SKM-1 treated with dmso at 0.1 percent for 144 hours (cell line): ENCODE measurements at regions not wholly inside any gene's neighbourhood (a gene's known extent, or its start where the extent isn't known, plus 50 kb on each side); places are given as distances from the start of the nearest gene placed in this dataset.

ENCODE experiments used
- DNase-seq: peaks from one replicate; lab custom pipeline; 2025; ENCODE audit not compliant: unreplicated experiment; lab: John Stamatoyannopoulos, UW

DNA sequence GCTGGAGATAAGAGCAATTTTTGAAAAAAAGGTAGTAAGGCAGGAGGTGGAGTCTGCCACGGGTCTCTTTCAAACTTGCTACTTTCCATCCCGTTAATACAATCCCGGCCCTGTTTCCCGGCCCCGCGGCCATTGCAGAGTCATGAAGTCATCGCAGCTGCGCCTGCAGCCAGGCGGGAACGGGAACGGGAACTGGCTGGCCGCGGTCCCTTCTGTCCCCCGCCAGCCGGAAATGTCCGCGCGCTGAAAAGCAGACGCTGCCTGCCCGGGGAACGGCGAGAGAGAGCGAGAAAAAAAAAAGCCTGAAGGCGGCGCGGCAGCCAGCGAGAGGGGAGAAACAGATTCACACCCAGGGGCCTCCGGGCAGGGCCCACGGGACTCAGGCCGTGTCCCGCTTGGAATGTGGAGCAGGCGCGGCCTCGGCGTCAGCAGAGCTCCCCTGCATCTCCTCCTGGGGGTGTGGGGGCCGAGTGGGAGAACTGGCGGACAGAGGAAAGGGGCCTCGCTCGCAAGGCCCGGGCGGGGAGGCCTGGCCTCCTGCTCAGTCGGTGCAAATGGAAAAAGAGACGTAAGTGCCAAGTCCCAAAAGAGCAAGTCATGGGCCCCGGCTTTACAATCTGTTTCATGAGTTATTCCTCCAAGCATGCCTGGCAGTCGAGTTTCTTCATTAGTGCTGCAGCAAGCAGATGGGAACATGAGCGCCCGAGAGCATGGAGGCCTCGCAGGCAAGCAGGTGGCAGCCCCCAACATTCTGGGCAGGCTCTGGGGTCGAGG, 201.2 kb upstream of the GAS1 start:
- DNase-seq: no peak

- DNase-seq: no peak
These were observed 202.5 kb upstream of the GAS1 start for GRCh38 chr9:87149799-87150198.

GRCh38 chr9:87152256-87152655, 204.9 kb upstream of the GAS1 start:
- DNase-seq: no peak

DNA sequence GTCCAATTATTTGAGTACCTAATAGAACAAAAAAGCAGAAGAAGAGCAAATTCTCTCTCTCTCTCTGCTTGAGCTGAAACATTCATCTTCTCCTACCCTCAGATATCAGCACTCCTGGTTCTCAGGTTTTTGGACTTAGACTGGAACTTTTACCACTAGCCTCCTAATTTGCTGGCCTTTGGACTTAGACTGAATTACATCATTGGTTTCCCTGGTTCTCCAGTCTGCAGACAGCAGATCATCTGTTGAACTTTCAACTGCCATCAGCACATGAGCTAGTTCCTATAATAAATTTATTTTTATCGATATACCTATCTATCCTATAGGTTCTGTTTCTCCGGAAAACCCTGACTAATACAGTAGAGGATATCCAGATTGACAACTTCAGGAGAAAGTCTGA, 208.9 kb upstream of the GAS1 start:
- DNase-seq: no peak

- DNase-seq: no peak
These were observed 210.2 kb upstream of the GAS1 start for GRCh38 chr9:87157366-87158031.

DNA sequence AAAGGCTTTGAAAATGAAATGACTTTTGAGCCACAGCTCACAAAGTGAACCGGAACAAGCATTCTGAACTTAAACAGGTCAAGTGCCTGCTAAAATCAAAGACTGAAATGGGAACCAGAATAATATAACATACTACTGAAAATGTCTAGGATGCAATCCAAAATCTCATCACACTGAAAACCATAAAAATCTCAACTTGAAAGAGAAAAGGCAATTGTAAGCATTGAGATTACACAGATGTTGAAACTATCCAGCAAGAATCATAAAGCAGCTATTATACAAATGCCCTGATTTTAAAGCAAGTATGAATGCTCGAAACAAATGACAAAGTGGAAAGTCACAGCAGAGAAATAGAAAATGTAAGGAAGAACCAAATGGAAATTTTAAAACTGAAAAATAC, 211.5 kb upstream of the GAS1 start:
- DNase-seq: no peak

GRCh38 chr9:87160148-87161102, 213.1 kb upstream of the GAS1 start:
- no peak for DNase-seq

- no peak for DNase-seq
These were observed 219.9 kb upstream of the GAS1 start for GRCh38 chr9:87167161-87167560.

- no peak for DNase-seq
These were observed 220.3 kb upstream of the GAS1 start for GRCh38 chr9:87167582-87167981.

DNA sequence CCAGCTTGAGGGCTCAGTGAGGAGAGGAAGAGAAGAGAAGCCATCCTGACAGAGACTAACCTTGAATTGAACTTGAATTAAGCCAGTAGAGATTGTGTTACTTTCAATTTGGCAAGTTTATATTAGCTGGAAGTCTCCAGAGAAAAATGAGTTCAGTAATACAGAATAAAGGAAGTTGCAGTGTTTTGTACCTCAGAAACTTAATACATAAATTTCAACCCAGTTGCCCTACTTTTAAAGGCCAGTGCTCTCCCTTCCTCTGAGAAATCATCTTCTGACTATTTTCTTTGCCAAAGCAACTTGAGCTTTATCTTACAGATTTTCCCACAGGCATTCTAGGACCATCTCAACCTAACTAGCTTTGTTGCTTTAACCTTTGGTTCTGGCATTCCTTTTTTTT, 231.0 kb upstream of the GAS1 start:
- DNase-seq: no peak

- DNase-seq: no peak
These were observed 232.4 kb upstream of the GAS1 start for GRCh38 chr9:87179553-87180340.

DNA sequence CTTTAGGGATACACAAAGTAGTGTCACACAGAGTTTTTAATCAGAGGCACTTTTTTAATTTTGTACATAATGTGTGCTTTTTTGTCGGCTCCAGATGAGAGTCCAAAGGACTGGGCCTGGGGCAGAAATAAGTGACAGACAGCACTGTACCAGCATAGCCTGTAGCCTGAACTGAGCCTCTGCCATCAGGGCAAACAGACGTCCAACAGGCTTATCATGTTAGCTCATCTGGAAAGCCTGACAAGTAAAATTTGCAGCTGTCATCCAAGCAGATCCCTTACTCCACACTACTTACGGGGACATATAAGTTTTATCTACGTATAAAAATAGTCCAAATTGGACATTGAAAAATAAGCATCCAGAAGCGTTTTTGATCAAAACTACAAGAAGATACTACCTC, 233.1 kb upstream of the GAS1 start:
- DNase-seq: no peak

- DNase-seq: no peak
These were observed 233.5 kb upstream of the GAS1 start for GRCh38 chr9:87180841-87181240.

DNA sequence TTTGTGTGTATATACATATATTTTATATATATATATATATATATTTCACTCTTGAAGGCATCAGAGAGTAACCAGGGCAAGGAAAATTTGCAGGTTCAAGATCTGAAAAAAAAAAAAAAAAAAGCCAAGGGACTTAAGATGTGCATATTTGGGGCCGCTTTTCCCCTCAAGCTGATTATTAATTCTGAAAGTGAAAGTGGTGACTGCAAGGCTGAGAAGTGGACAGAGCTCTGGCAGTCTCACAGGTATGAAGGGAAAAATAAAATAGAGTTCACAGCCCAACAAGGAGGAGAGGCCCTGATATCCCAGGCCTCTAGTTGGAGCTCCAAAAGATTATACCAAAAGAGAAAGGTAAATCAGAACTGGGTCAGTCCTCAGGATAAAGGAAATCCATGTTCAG, 234.4 kb upstream of the GAS1 start:
- DNase-seq: no peak

DNA sequence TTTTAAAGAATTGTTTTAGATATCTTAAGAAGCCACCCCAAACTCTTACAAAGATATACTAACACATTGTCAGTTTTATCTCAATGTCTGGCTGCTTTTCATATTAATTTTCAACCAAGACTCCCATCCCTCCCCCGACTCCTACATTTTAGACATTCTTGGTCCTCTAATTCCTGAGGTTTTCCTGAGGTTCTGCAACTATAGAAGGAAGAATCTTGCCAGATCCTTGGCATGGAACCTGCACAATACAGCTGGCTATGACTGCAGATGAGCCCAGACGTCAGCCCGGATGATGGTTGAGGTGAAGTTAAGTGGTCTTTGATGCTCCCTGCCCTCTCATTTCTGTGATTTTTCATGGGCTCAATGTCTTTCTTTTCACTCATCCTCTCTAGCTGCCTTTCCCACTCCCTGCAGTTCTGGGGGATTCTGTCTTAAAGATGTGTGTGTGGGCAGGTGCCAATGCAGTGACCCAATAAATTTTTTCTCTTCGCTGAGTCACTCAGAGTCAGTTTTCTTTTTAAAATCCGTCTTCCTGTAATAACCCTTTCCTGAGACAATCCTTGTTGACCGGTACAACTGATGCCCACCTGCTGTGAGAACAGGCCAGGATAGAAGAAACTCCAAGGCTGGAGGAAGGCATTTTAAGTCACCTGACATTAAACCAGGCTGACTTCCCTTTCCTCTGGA, 237.8 kb upstream of the GAS1 start:
- no peak for DNase-seq

DNA sequence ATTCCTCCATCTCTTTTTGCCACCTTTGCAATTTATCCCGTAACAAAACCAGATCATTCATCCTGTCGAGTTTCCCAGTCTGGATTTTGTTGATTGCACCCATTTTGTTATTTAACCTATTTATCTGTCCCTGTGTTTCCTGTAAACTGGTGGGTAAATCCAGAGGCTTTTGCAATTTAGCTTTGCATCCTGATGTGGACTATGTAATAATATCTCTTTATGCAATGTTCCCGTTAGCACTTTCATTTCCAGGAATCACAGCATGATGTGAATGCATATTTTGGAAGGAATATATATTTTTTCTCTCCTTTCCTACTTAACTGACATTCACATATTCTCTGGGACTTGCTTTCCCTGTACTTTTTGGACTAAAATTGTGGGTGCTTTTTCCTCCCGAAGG, 240.3 kb upstream of the GAS1 start:
- DNase-seq: no peak

DNA sequence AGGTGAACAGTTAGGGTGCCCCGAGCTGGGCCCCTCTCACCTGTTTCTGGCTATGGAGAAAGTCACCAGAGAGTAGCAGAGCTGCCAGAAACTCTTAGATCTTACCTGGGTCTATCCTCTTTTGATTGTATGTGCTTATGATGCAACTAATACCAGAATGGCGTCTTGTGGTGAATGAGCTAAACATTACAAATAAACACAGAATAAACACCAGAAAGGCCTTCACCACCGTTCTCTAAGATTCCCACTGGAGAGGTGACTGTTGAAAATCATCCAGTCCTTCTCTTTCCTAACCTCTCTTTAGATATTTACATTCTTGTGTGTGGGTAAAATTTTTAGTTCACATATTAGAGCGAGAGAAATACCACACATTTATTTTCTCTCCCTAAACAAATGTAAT, 241.7 kb upstream of the GAS1 start:
- no peak for DNase-seq

GRCh38 chr9:87193151-87193550, 245.8 kb upstream of the GAS1 start:
- no peak for DNase-seq

DNA sequence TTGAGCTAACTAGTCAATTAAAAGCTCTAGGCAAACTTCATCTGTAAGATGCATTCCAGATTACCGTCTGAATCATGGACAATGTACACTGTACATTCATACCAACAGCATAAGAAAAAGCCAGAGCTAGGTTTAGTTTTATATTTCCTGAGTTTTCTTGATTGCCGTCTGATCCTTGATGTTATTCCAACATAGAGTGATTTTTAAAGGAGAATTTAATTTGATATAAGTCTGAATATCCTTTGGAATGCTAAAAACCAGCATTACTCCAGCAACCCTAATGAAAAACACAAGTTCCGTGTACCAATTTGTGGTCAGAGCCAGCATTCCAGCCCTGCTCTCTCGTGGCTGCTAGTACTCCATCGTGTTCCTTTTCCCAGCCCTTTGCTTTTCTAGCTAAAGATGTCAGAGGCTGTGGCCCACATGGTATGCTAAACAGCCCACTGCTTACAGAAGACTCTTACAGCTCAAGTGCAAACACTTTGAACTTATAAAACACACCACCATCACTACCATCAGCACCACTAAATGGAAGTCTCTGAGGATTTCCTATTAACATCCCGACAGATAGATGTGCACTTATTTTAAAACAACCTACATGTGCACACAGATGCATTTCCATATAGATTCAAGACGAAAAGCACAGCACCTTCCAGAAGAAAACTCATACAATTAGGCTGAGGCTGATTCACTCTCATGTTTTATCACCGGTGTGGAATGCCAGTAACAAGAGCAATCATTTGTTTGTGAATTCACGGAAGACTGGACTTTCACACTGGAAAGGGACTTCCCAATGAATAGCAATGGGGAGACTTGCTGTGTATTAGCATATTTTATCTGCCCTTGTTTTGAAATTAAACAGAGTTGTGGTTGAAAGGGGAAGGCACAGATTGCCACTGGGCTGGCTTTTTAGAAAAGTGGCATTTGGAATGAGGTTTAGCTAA, 246.9 kb upstream of the GAS1 start:
- DNase-seq: no peak
